H9 (cell line): ENCODE measurements at regions not wholly inside any gene's neighbourhood (a gene's known extent, or its start where the extent isn't known, plus 50 kb on each side); places are given as distances from the start of the nearest gene placed in this dataset.

Source experiments
- DNase-seq: peaks from one replicate; pipeline ENCODE4 v3.0.0-alpha.2; 2017
- H2AFZ ChIP-seq: one replicate; pipeline ENCODE4 v1.6.1; 2013; ENCODE audit warnings: mild to moderate bottlenecking, low read length, control low read depth, moderate library complexity
- H2AK5ac ChIP-seq: 2 replicates; pipeline ENCODE4 v1.6.1; 2013; ENCODE audit warnings: low read length, control low read depth, mixed read lengths; ENCODE audit not compliant: insufficient read length
- H2BK120ac ChIP-seq: one replicate; pipeline ENCODE4 v1.6.1; 2013; ENCODE audit warnings: low read depth, mild to moderate bottlenecking, low read length, control low read depth, inconsistent platforms; ENCODE audit not compliant: poor library complexity, severe bottlenecking
- H2BK12ac ChIP-seq: 2 replicates; pipeline ENCODE4 v1.6.1; 2013; ENCODE audit warnings: low read length, control low read depth, mixed read lengths, low read depth; ENCODE audit not compliant: insufficient read length
- H2BK15ac ChIP-seq: 2 replicates; pipeline ENCODE4 v1.6.1; 2013; ENCODE audit warnings: low read depth, low read length, control low read depth
- H2BK20ac ChIP-seq: one replicate; pipeline ENCODE4 v1.6.1; 2013; ENCODE audit warnings: low read depth, mild to moderate bottlenecking, low read length, control low read depth, inconsistent platforms; ENCODE audit not compliant: poor library complexity, severe bottlenecking
- H2BK5ac ChIP-seq: 2 replicates; pipeline ENCODE4 v1.6.1; 2013; ENCODE audit warnings: low read length, control low read depth, mixed read lengths; ENCODE audit not compliant: insufficient read length
- H3K14ac ChIP-seq: 2 replicates; pipeline ENCODE4 v1.6.1; 2013; ENCODE audit warnings: low read length, control low read depth; ENCODE audit not compliant: insufficient read depth
- H3K18ac ChIP-seq: 2 replicates; pipeline ENCODE4 v1.6.1; 2013; ENCODE audit warnings: low read depth, mild to moderate bottlenecking, mixed read lengths, low read length, control low read depth; ENCODE audit not compliant: insufficient read length
- H3K23ac ChIP-seq: 2 replicates; pipeline ENCODE4 v1.6.1; 2013; ENCODE audit warnings: low read length, control low read depth, mixed read lengths, low read depth; ENCODE audit not compliant: insufficient read length
- H3K23me2 ChIP-seq: 2 replicates; pipeline ENCODE4 v1.6.1; 2013; ENCODE audit warnings: low read depth, mild to moderate bottlenecking, mixed read lengths, low read length, control low read depth; ENCODE audit not compliant: insufficient read length, poor library complexity, severe bottlenecking
- H3K27ac ChIP-seq: 2 replicates; pipeline ENCODE4 v1.5.1; 2013; ENCODE audit warnings: low read length, control low read depth, mixed read lengths, low read depth; ENCODE audit not compliant: insufficient read length
- H3K27me3 ChIP-seq: 2 replicates; pipeline ENCODE4 v1.6.1; 2013; ENCODE audit warnings: low read length, control low read depth, inconsistent platforms; ENCODE audit not compliant: insufficient read depth
- H3K4ac ChIP-seq: 2 replicates; pipeline ENCODE4 v1.6.1; 2013; ENCODE audit warnings: low read depth, mild to moderate bottlenecking, control low read depth, inconsistent platforms, low read length, moderate library complexity
- H3K4me1 ChIP-seq: 2 replicates; pipeline ENCODE4 v1.6.1; 2013; ENCODE audit warnings: low read length, control low read depth, inconsistent platforms; ENCODE audit not compliant: insufficient read depth
- H3K4me2 ChIP-seq: 2 replicates; pipeline ENCODE4 v1.6.1; 2013; ENCODE audit warnings: low read length, control low read depth, mixed read lengths; ENCODE audit not compliant: insufficient read length, insufficient read depth
- H3K56ac ChIP-seq: 2 replicates; pipeline ENCODE4 v1.6.1; 2013; ENCODE audit warnings: low read depth, mild to moderate bottlenecking, mixed read lengths, low read length, control low read depth; ENCODE audit not compliant: insufficient read length
- H3K79me1 ChIP-seq: 2 replicates; pipeline ENCODE4 v1.6.1; 2013; ENCODE audit warnings: low read depth, mild to moderate bottlenecking, moderate library complexity, low read length, control low read depth, inconsistent platforms; ENCODE audit not compliant: insufficient read depth, poor library complexity, severe bottlenecking
- H3K79me2 ChIP-seq: 2 replicates; pipeline ENCODE4 v1.6.1; 2013; ENCODE audit warnings: low read length, control low read depth, inconsistent platforms; ENCODE audit not compliant: insufficient read depth
- H3K9ac ChIP-seq: 2 replicates; pipeline ENCODE4 v1.6.1; 2013; ENCODE audit warnings: low read length, control low read depth, mixed read lengths; ENCODE audit not compliant: insufficient read length; ENCODE audit errors: extremely low read depth
- H3K9me3 ChIP-seq: one replicate; pipeline ENCODE4 v1.6.1; 2013; ENCODE audit warnings: low read depth, low read length, inconsistent platforms; ENCODE audit not compliant: control insufficient read depth
- H3T11ph ChIP-seq: one replicate; pipeline ENCODE4 v1.6.1; 2013; ENCODE audit warnings: mild to moderate bottlenecking, low read length, control low read depth, inconsistent platforms
- H4K20me1 ChIP-seq: one replicate; pipeline ENCODE4 v1.6.1; 2013; ENCODE audit not compliant: control insufficient read depth, insufficient read length, insufficient read depth
- H4K5ac ChIP-seq: 2 replicates; pipeline ENCODE4 v1.6.1; 2013; ENCODE audit warnings: low read depth, mild to moderate bottlenecking, mixed read lengths, low read length, control low read depth; ENCODE audit not compliant: insufficient read length
- H4K8ac ChIP-seq: replicated peaks from 2 replicates; pipeline ENCODE4 v1.6.1; 2013; ENCODE audit warnings: low read length, control low read depth, mixed read lengths, low read depth; ENCODE audit not compliant: insufficient read length
- H4K91ac ChIP-seq: 2 replicates; pipeline ENCODE4 v1.6.1; 2013; ENCODE audit warnings: low read depth, mild to moderate bottlenecking, moderate library complexity, mixed read lengths, low read length, control low read depth; ENCODE audit not compliant: insufficient read length
- H3K27ac Mint-ChIP-seq, 3 experiments: 2 replicates in 2 of 3; 3 replicates in 1 of 3; pipeline ENCODE4 v1.8.0; 2020 to 2021; ENCODE audit warnings: mixed read lengths in 3 of 3, mild to moderate bottlenecking in 1 of 3, moderate library complexity in 1 of 3
- H3K27me3 Mint-ChIP-seq: 2 replicates; pipeline ENCODE4 v1.8.0; 2021; ENCODE audit warnings: low read depth, mild to moderate bottlenecking, moderate library complexity, mixed read lengths
- H3K36me3 Mint-ChIP-seq, 3 experiments: 2 replicates in 2 of 3; 3 replicates in 1 of 3; pipeline ENCODE4 v1.8.0; 2020 to 2021; ENCODE audit warnings: low read depth in 3 of 3, mixed read lengths in 3 of 3; ENCODE audit not compliant: insufficient read depth in 1 of 3
- H3K4me1 Mint-ChIP-seq, 2 experiments: 2 replicates each; pipeline ENCODE4 v1.8.0; 2020; ENCODE audit warnings: mixed read lengths in 2 of 2
- H3K4me3 Mint-ChIP-seq, 2 experiments: 2 replicates in 1 of 2; 3 replicates in 1 of 2; pipeline ENCODE4 v1.8.0; 2020 to 2021; ENCODE audit warnings: mild to moderate bottlenecking in 2 of 2, mixed read lengths in 2 of 2, moderate library complexity in 1 of 2
- H3K9me3 Mint-ChIP-seq, 2 experiments: 2 replicates in 1 of 2; 3 replicates in 1 of 2; pipeline ENCODE4 v1.8.0; 2020; ENCODE audit warnings: mild to moderate bottlenecking in 2 of 2, mixed read lengths in 2 of 2, moderate library complexity in 1 of 2
- CTCF ChIP-seq: fragments of 200-600 bp; sonication (generic); conservative IDR thresholded peaks from 3 replicates; pipeline ENCODE4 v1.8.0; 2021; ENCODE audit warnings: antibody characterized with exemption, mild to moderate bottlenecking
- WGBS: extraction: QIAGEN DNeasy Blood & Tissue Kit; methylation state at CpG from one replicate; pipeline ENCODE4 v1.1.7; 2013; ENCODE audit warnings: missing lambda C conversion rate, low lambda C conversion rate, mixed read lengths; ENCODE audit not compliant: insufficient read length; ENCODE audit errors: extremely low coverage; 5-methylcytosine and 5-hydroxymethylcytosine counted together

- Mint-ChIP-seq H3K4me1 (peaks cover 45 to 49% of the 10 kb centered on the region in 2 experiments), H3K36me3 (no peaks in the 10 kb centered on the region), H3K27ac (no peak overlapping the region), H3K9me3 (no peaks in the 10 kb centered on the region), H3K27me3 (no peaks in the 10 kb centered on the region; the same call in 1 of the 2 replicates), H3K4me3 (no peak overlapping the region)
- H3K56ac ChIP-seq = no peak overlapping the region
- no peaks in the 10 kb centered on the region for H3K79me2 ChIP-seq
- H3K23ac ChIP-seq = no peak overlapping the region
- H3K27ac ChIP-seq = no peak overlapping the region
- no peak overlapping the region for H2BK120ac ChIP-seq
- no peaks in the 10 kb centered on the region for H3K9me3 ChIP-seq
- H2BK20ac ChIP-seq = no peak overlapping the region
- H3K18ac ChIP-seq = no peak overlapping the region
- H3K9ac ChIP-seq = no peak overlapping the region
- no peak overlapping the region for H2AFZ ChIP-seq
- H3K4ac ChIP-seq = no peak overlapping the region
- H3K23me2 ChIP-seq = no peaks in the 10 kb centered on the region
- no peak overlapping the region for H4K91ac ChIP-seq
- H3T11ph ChIP-seq = no peak overlapping the region
- H2BK5ac ChIP-seq = no peak overlapping the region
- H3K14ac ChIP-seq = no peak overlapping the region
- H4K8ac ChIP-seq = no peak overlapping the region
- no peak overlapping the region for H3K4me2 ChIP-seq
- H2AK5ac ChIP-seq = no peak overlapping the region
- no peaks in the 10 kb centered on the region for H4K20me1 ChIP-seq
- DNase-seq = no peak
- TF ChIP-seq CTCF = no peak
- no peak overlapping the region for H2BK12ac ChIP-seq
- H3K27me3 ChIP-seq = no peaks in the 10 kb centered on the region
- H2BK15ac ChIP-seq = no peak overlapping the region
- no peaks in the 10 kb centered on the region for H3K79me1 ChIP-seq
- no CpG with 5 or more reads among the region's 3 CpGs for WGBS
- no peak overlapping the region for H4K5ac ChIP-seq
- peaks cover 12% of the 10 kb centered on the region; the same call in 1 of the 2 replicates for H3K4me1 ChIP-seq
Observed at GRCh38 chr12:75707983-75708382, 196.6 kb upstream of the KRR1 start.
